T-helper 9 cell (primary cell): ENCODE measurements at regions not wholly inside any gene's neighbourhood (a gene's known extent, or its start where the extent isn't known, plus 50 kb on each side); places are given as distances from the start of the nearest gene placed in this dataset.
"Not testable (repeated sequence)": the region's sequence is repeated elsewhere in the genome, so short reads cannot be mapped to it uniquely, and the experiment has no call there.

Experiments used
- DNase-seq: peaks from one replicate; pipeline ENCODE4 v3.0.0-alpha.2; 2020

DNA sequence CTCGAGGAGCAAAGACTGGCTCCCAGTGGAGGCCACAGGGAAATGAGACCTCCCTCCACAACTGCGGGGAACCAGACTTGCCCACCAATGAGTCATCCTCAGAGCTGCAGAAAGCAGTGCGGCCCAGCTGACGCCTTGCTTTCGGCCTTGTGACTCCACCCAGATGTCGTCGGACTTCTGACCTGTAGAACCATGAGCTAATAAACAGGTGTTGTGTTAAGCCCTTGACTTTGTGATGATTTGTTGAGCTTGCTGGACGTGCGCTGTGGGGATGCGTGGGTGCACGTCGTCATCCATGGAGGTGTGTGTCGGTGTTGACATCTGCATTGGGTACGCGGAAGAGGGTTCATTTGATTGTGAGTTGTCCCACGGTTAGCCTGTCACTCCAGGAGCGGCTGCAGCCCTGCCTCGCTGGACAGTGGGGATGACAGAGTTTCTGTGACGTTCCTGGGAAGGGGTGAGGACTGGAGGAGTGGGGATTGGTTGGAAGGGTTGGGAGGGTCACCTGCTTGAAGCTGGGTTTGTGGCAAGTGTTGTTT is 154.1 kb downstream of the SH3BP4 start:
- DNase-seq = no peak

- no peak for DNase-seq
These were observed 155.2 kb downstream of the SH3BP4 start for GRCh38 chr2:235106874-235107639.

DNA sequence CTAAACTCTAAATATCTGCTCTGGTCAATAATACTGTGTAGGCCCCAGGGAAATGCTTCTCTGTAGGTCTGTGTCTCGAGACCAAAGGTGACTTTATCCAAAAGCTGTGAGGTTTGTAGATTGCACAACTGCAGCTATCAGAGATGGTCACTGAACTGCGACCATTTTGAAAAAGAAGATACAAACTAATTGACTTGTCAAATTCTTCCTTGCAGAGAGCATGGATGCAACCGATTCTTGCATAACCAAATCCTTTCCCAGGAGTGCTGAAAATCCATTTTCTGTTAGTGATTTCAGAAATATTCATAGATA is 155.8 kb downstream of the SH3BP4 start:
- DNase-seq = no peak

- not testable (repeated sequence) for DNase-seq
These were observed 157.7 kb downstream of the SH3BP4 start for GRCh38 chr2:235109561-235109960.

DNA sequence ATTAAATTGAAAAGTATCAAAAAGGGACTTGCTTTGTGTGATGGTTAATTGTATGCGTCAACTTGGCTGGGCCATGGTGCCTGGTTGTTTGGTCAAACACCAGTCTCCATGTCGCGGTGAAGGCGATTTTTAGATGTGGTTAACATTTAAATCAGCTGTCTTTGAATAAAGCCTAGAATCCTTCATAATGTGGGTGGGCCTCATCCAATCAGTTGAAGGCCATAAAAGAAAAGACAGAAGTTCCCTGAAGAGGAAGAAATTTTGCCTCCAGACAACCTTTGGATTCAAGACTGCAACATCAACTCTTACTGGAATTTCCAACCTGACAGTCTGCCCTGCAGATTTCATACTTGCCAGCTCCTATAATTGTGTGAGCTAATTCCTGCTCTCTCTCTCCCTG is 160.5 kb downstream of the SH3BP4 start:
- no peak for DNase-seq

DNA sequence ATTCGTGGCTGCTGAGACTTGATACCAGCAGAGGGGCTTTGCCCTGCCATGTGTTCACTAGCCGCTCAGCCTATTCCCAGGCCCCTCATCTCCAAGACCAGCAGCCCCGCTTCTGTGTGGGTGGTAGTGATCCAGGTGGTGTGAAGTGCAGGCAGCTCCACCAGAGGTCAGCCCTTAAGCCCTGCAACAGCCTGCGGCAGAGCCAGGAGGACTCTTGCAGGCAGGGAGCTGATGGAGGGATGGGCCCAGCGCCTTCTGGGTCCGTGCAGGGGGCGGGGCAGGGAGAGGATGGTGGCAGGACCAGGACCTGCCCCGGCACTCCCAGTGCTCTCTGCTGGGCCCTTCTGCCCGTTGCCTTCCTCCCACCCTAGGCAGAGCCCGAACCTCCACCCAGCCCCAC is 162.0 kb downstream of the SH3BP4 start:
- DNase-seq = no peak

DNA sequence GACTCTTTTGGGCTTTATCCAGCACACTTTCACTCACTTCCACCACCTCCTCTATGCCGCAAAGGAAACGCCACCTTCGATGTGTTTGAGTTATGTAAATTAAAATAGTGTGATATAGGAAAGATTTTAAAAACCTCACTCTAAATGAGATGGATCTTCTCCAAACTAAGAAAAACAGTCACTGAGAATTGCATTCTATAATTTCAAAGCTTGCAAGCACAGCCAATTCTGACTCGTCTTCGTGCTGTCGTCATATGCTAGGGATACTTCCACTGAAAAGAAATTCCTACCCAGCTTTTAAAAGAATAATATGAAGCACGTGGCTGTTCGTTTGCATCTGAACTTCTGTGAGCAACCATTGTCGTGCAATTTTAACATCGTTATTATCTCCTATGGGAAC is 162.5 kb downstream of the SH3BP4 start:
- DNase-seq = no peak

GRCh38 chr2:235115521-235115920 is 163.7 kb downstream of the SH3BP4 start:
- DNase-seq = no peak

DNA sequence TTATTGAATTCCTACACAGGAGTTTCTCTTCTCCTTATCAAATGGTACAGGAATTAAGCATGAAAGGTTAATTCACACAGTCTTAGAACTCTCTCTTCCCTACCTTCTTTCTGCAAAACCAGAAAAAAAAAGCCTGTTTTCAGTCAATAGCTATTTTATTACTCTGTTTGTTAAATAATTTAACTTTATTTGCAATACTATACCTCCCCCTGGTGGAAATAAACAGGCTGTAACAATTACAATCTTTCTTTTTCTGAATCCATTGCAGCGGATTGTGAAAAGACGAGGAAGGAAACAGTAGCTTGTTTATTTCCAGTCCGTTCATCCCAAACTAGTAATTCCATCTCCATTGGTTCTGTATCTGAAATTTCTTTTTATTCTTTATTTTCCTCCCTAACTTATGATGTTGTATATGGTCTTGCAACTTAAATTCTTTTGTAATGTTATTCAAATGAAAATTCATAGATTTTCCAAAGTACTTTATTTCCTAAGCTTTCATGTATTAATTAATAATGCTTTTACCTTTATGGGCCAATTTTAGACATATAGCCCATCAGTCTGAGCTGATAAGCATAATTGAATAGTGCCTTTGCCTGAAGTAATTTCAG is 165.2 kb downstream of the SH3BP4 start:
- DNase-seq = no peak

- DNase-seq = no peak
These were observed 175.0 kb downstream of the SH3BP4 start for GRCh38 chr2:235126768-235127167.

DNA sequence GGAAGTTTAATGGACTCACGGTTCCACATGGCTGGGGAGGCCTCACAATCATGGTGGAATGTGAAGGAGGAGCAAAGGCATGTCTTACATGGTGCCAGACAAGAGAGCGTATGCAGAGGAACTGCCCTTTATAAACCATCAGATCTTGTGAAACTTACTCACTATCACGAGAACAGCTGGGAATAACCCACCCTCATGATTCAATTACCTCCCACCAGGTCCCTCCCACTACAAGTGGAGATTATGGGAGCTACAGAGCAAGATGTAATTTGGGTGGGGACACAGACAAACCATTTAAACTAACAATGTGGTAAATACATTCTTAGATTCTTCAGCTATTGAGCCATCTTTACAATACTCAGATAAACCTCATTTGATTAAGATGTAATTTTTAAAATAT is 176.1 kb downstream of the SH3BP4 start:
- no peak for DNase-seq

DNA sequence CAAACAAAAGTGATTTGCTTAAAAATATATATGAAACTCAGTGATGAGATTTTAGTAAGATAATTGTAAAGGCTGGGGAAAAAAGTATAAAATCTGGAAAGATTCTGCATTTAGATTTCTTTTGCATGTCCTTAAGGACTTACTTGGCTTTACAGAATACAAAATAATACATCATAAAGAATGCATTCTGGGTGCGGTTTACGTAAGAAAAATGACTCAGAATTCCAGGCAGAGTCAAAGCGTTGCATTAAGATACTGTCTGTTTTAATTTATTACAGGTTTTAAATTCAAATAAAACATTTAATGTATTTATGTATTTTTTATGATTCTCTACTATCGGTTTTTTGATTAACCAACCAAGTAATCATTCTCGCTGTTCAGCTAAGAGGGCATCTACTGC is 178.0 kb downstream of the SH3BP4 start:
- no peak for DNase-seq

DNA sequence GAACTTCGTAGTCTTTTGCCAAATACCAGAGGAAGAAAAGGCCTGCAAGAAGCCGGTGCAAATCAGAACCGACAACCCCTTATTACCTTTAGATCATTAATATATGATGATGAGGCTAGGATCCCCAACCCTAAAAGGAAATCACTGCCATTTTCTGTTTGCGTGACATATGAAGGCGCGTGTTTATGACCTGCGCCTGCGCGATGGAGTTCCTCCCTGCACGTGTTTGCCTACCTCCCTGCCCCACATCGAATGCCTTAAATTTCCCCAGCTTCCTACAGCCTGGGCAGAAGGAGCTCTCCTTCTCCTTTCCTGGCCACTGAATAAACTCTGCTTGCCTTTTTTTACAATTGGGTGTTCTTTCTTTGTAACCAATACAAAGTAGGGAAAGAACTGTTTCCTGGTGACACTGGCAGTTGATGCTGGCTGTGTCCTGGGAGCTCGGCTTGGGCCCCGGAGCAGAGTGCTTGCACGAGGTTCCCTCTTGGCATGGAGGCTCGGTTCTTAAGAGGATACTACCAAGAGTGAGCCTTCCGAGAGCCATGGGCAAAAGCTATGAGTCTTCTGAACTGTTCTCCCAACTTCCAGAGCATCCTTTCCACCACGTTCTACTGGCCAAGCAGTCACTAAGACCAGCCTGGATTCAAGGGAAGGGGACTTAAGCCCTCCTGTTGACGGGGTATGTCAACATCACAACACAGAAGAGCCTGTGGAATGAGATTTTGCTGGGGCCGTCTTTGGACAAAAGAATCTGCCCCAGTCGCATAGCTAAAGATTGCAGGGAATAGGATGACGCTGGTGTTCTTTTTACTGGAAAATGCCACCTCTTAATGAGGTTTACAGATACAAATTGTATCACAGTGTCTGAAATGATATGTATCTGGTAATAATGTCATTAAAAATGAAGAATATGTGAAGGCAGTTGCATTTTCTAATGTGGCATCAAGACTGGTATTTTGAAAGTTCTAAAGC is 179.8 kb downstream of the SH3BP4 start:
- no peak for DNase-seq

GRCh38 chr2:235132651-235133050 is 180.8 kb downstream of the SH3BP4 start:
- DNase-seq = no peak

GRCh38 chr2:235133837-235134236 is 182.0 kb downstream of the SH3BP4 start:
- DNase-seq = no peak

- DNase-seq = no peak
These were observed 182.6 kb downstream of the SH3BP4 start for GRCh38 chr2:235134420-235134819.

DNA sequence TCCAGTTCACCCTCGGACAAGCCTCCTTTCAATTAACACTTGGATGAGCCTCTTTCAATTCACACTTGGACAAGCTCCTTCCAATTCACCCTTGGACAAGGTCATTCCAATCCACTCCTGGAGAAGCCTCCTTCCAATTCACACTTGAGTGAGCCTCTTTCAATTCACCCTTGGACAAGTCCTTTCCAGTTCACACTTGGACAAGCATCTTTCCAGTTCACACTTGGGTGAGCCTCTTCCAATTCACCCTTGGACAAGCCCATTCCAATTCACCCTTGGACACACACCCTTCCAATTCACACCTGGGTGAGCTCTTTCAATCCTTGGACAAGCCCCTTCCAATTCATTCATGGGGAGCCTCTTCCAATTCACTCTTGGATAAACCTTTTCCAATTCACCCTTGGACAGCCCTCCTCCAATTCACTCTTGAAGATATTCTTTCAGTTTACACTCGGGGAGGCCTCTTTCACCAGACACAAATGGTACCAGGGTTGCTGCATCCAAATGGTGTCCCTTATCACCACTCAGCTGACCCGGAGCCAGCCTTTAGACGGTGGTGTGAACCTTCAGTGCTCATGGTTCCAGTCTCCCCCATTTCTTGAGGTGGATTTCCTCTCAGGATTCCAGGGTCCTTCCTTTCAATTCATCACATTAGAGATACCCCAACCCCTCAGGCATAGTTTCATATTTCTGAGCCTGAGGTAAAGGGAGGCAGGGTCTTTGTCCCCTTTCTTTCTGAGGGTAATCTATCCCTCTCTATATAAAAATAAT is 183.6 kb downstream of the SH3BP4 start:
- no peak for DNase-seq

DNA sequence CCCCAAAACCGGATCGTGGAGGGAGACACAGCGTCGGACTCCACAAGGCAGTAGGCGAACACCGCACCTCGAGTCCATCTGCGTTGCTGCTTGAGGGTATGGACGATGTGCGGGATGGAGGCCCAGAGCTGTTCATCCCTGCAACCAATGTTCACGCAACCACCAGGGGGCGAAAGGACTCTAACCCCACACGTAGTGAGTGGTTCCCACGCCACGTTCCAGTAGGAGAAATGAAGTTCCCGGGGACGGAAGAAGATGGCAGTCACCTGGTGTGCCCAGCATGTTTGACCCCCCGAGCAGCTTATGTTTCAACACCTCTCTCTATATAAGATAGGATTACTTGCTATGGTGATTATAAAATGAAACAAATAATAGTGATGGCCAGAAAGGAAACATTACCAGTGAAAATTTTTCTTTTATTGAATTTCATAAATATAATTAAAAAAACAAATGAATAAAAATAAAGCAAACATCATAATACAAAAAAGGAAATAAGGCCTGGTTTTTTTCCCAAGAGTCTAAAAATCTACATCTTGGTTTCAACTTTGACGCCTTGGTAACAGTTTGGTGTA is 184.3 kb downstream of the SH3BP4 start:
- DNase-seq = peak; percentile 42

GRCh38 chr2:235138339-235138738 is 186.5 kb downstream of the SH3BP4 start:
- DNase-seq = no peak

- DNase-seq = no peak
These were observed 188.4 kb downstream of the SH3BP4 start for GRCh38 chr2:235139956-235140800.

- no peak for DNase-seq
These were observed 188.9 kb downstream of the SH3BP4 start for GRCh38 chr2:235140801-235141081.
